Smooth muscle cell (in vitro differentiated cells): ENCODE measurements at regions not wholly inside any gene's neighbourhood (a gene's known extent, or its start where the extent isn't known, plus 50 kb on each side); places are given as distances from the start of the nearest gene placed in this dataset.

ENCODE experiments used
- DNase-seq: peaks from one replicate; lab custom pipeline; 2025; ENCODE audit not compliant: unreplicated experiment; lab: John Stamatoyannopoulos, UW
- H2AFZ ChIP-seq: fragments of 200-600 bp; sonication (generic); 2 replicates; pipeline ENCODE4 v1.6.0; 2016; ENCODE audit warnings: antibody characterized with exemption, low read depth, mild to moderate bottlenecking
- H3F3A ChIP-seq: fragments of 200-600 bp; sonication (generic); 2 replicates; pipeline ENCODE4 v1.6.0; 2017; ENCODE audit warnings: antibody characterized with exemption, low read depth
- H3K27ac ChIP-seq: fragments of 200-600 bp; sonication (generic); 2 replicates; pipeline ENCODE4 v1.5.1; 2016; ENCODE audit warnings: low read depth, mild to moderate bottlenecking
- H3K27me3 ChIP-seq: fragments of 200-600 bp; sonication (generic); 2 replicates; pipeline ENCODE4 v1.6.1; 2016; ENCODE audit warnings: low read depth, mild to moderate bottlenecking
- H3K36me3 ChIP-seq: fragments of 200-600 bp; sonication (generic); 2 replicates; pipeline ENCODE4 v1.5.1; 2016; ENCODE audit warnings: low read depth
- H3K4me1 ChIP-seq: fragments of 200-600 bp; sonication (generic); 2 replicates; pipeline ENCODE4 v1.5.1; 2016; ENCODE audit warnings: low read depth
- H3K4me2 ChIP-seq: fragments of 200-600 bp; sonication (generic); 2 replicates; pipeline ENCODE4 v1.6.0; 2016; ENCODE audit warnings: mild to moderate bottlenecking
- H3K4me3 ChIP-seq: fragments of 200-600 bp; sonication (generic); 2 replicates; pipeline ENCODE4 v1.5.1; 2016; ENCODE audit warnings: mild to moderate bottlenecking
- H3K79me2 ChIP-seq: fragments of 200-600 bp; sonication (generic); 2 replicates; pipeline ENCODE4 v1.6.0; 2016; ENCODE audit warnings: low read depth, mild to moderate bottlenecking
- H3K9ac ChIP-seq: fragments of 200-600 bp; sonication (generic); 2 replicates; pipeline ENCODE4 v1.6.0; 2016; ENCODE audit warnings: low read depth
- H3K9me3 ChIP-seq: fragments of 200-600 bp; sonication (generic); replicated peaks from 2 replicates; pipeline ENCODE4 v1.5.1; 2016; ENCODE audit warnings: low read depth
- H4K20me1 ChIP-seq: fragments of 200-600 bp; sonication (generic); 2 replicates; pipeline ENCODE4 v1.6.0; 2016; ENCODE audit warnings: low read depth
- WGBS: methylation state at CpG from one replicate; pipeline ENCODE4 v1.1.7; 2016; ENCODE audit warnings: low lambda C conversion rate; 5-methylcytosine and 5-hydroxymethylcytosine counted together
- TF ChIP-seq, protein P1 (sequence below): fragments of 200-600 bp; sonication (generic); IDR thresholded peaks from 2 replicates; pipeline ENCODE4 v1.5.1; 2017; ENCODE audit warnings: borderline replicate concordance, mild to moderate bottlenecking, antibody characterized with exemption; ENCODE audit not compliant: insufficient read depth, poor library complexity, severe bottlenecking

DNA sequence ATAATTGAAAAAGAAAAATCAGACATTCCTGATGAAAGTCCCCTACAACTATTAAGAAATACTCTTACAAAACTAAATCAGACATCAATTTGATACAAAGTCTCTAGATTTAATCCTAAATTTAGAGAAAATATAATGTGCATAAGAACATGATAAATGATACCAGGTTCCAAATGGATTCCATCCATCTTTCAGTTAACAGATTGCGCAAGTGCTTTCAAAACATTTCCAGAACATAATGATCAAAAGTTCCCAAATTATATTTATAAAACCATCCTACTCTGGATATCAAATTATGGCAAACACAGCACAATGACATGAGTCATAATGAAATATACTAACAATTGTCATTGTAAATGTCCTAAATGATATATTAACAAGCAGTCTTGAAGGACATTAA, 151.0 kb upstream of the GYPC start:
- no peak overlapping the region for H3K4me3 ChIP-seq
- H3K9me3 ChIP-seq, result no peaks in the 10 kb centered on the region
- no peaks in the 10 kb centered on the region for H4K20me1 ChIP-seq
- no peaks in the 10 kb centered on the region for H3K27me3 ChIP-seq
- H3K79me2 ChIP-seq, result no peaks in the 10 kb centered on the region
- TF ChIP-seq, protein P1, sequence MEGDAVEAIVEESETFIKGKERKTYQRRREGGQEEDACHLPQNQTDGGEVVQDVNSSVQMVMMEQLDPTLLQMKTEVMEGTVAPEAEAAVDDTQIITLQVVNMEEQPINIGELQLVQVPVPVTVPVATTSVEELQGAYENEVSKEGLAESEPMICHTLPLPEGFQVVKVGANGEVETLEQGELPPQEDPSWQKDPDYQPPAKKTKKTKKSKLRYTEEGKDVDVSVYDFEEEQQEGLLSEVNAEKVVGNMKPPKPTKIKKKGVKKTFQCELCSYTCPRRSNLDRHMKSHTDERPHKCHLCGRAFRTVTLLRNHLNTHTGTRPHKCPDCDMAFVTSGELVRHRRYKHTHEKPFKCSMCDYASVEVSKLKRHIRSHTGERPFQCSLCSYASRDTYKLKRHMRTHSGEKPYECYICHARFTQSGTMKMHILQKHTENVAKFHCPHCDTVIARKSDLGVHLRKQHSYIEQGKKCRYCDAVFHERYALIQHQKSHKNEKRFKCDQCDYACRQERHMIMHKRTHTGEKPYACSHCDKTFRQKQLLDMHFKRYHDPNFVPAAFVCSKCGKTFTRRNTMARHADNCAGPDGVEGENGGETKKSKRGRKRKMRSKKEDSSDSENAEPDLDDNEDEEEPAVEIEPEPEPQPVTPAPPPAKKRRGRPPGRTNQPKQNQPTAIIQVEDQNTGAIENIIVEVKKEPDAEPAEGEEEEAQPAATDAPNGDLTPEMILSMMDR, result no peak
- 100% methylated on average over 1 of the region's 1 CpG for WGBS
- H3K9ac ChIP-seq, result no peak overlapping the region
- no peak overlapping the region for H3K4me2 ChIP-seq
- H3F3A ChIP-seq, result no peaks in the 10 kb centered on the region
- no peak for DNase-seq
- no peaks in the 10 kb centered on the region for H3K4me1 ChIP-seq
- H3K36me3 ChIP-seq, result no peaks in the 10 kb centered on the region
- H2AFZ ChIP-seq, result no peak overlapping the region
- H3K27ac ChIP-seq, result no peak overlapping the region

DNA sequence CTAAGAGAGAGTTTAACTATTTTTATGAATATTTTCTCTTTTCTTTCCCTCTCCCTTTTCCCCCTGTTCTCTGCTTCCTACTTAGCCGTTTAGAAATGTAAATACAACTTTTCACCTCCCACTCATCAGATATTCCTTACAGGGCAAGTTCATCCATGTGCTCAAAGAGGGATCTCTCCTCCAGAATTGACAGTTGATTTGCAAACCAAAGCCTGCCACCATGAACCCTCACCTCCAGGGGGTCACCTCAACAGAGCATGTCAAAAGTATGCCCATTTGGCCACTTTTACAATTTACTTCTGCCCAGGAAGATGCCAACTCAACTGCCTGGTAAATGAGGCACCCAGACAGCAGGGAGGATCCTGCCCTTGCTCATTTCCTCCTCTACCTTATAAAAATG, 149.2 kb upstream of the GYPC start:
- Histone ChIP-seq H3K79me2 (no peaks in the 10 kb centered on the region), H3F3A (no peaks in the 10 kb centered on the region), H3K36me3 (no peaks in the 10 kb centered on the region), H3K9me3 (no peaks in the 10 kb centered on the region), H3K4me2 (no peak overlapping the region), H3K4me1 (no peaks in the 10 kb centered on the region), H3K9ac (no peak overlapping the region), H3K4me3 (no peak overlapping the region), H3K27me3 (no peaks in the 10 kb centered on the region), H2AFZ (no peak overlapping the region), H3K27ac (no peak overlapping the region), H4K20me1 (no peaks in the 10 kb centered on the region)
- DNase-seq, result no peak
- TF ChIP-seq, protein P1, result no peak
- WGBS, result 57% methylated on average over 1 of the region's 1 CpG

DNA sequence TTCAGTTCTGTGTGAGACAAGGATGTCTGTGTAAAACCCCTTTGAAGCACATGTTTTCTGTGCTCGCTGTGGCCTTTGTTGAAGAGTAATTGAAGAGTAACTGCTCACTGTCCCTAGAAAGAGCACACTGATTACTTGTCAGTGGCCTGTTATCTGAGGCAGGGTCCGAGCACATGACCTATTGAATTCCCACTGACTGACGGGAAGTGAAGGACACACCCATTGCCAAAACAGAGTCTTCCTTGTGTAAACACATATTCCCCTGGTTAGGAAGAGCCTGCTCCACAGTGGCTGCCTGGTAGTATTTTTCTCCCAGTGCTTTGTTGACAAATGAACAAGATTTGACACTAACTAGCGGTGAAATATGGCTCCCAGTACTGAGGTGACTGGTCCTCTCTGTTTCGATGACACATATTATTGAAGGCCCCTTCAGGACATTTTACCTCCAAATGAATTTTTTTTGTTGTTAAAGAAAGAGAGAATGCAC, 148.5 kb upstream of the GYPC start:
- Histone ChIP-seq H3K9me3 (no peaks in the 10 kb centered on the region), H3K4me1 (no peaks in the 10 kb centered on the region), H3K27ac (no peak overlapping the region), H3K4me3 (no peak overlapping the region), H3K27me3 (no peaks in the 10 kb centered on the region), H3F3A (no peaks in the 10 kb centered on the region), H3K36me3 (no peaks in the 10 kb centered on the region), H3K4me2 (no peak overlapping the region), H4K20me1 (no peaks in the 10 kb centered on the region), H3K9ac (no peak overlapping the region), H2AFZ (no peak overlapping the region), H3K79me2 (no peaks in the 10 kb centered on the region)
- DNase-seq, result no peak
- TF ChIP-seq, protein P1, result no peak
- WGBS, result 52% methylated on average over 5 of the region's 5 CpGs

DNA sequence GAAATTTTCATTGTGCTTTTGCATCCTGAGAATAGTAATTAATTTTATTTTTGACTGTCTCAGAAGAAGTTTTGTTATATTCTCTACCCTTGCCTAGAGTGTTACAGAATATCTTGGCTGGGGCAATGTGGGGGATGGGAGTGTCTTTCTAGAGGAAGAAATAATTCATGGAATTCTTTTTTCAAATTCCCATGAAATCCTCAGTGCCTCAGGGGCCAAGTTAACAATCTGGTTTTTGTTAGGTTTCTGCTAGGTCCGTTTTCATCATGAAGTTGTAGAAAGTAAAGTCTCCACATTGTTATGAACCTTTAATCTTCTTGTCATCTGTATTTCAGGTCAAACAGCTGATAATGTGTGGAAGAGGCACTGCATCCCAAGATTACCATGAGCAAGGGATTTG, 145.6 kb upstream of the GYPC start:
- 42% methylated on average over 1 of the region's 1 CpG for WGBS

More for the DNA sequence above, 145.6 kb upstream of the GYPC start:
- no peaks in the 10 kb centered on the region for H3K79me2 ChIP-seq
- H3K9ac ChIP-seq, result no peak overlapping the region
- H3K27me3 ChIP-seq, result no peaks in the 10 kb centered on the region
- no peak overlapping the region for H2AFZ ChIP-seq
- no peaks in the 10 kb centered on the region for H4K20me1 ChIP-seq
- H3K4me2 ChIP-seq, result no peak overlapping the region
- DNase-seq, result no peak
- H3K4me3 ChIP-seq, result no peak overlapping the region
- no peaks in the 10 kb centered on the region for H3F3A ChIP-seq
- no peaks in the 10 kb centered on the region for H3K4me1 ChIP-seq
- H3K27ac ChIP-seq, result no peak overlapping the region
- TF ChIP-seq, protein P1, result no peak
- H3K36me3 ChIP-seq, result no peaks in the 10 kb centered on the region
- no peaks in the 10 kb centered on the region for H3K9me3 ChIP-seq
